Fibroblast of skin of left biceps (primary cell): ENCODE measurements at regions not wholly inside any gene's neighbourhood (a gene's known extent, or its start where the extent isn't known, plus 50 kb on each side); places are given as distances from the start of the nearest gene placed in this dataset.
"Not testable (repeated sequence)": the region's sequence is repeated elsewhere in the genome, so short reads cannot be mapped to it uniquely, and the experiment has no call there.

ENCODE experiments used
- DNase-seq, 2 experiments: peaks; one replicate each; pipeline ENCODE4 v3.0.0-alpha.2; 2013; ENCODE audit warnings: low read depth in 2 of 2

DNA sequence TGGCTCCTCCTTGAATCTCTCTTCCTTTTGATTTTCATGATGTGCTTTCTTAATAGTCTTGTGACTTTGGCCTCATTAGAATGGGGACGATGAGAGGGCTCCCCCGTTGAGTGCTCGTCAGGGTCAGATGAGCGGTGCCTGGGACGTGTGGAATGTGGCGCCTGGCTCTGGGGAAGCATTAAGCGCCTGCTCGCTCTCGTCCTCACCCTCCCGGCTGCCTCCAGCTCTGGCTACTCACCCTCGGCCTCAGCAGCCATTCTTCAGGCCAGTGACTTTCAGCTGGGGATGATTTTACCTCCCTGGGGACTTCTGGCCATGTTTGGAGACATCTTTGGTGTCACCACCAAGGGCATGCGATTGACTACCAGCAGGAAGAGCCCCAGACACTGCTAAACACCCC is 69.7 kb downstream of the RPS6KA4 start:
- DNase-seq: no peak

GRCh38 chr11:64429970-64430369 is 71.0 kb downstream of the RPS6KA4 start:
- no peak for DNase-seq

GRCh38 chr11:64430645-64431044 is 71.7 kb downstream of the RPS6KA4 start:
- no peak for DNase-seq

DNA sequence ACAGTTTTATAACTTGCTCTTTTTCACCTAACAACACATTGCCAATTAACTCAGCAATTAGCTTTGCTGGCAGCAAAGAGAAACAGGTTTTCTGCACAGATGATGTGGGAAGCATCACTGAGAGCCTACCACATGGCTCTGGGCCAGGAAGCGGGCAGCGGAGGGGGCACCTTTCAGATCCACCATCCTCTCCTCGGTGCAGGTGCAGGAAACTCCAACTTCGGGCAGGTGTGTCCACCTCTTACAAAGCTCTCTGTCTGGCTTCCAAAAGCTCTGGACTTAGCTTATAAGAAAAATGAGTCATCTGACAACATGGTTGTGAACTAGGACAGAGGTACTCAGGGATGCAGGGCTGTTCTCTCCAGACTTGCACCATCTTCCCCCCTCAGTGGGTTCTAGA is 77.0 kb downstream of the RPS6KA4 start:
- no peak for DNase-seq

DNA sequence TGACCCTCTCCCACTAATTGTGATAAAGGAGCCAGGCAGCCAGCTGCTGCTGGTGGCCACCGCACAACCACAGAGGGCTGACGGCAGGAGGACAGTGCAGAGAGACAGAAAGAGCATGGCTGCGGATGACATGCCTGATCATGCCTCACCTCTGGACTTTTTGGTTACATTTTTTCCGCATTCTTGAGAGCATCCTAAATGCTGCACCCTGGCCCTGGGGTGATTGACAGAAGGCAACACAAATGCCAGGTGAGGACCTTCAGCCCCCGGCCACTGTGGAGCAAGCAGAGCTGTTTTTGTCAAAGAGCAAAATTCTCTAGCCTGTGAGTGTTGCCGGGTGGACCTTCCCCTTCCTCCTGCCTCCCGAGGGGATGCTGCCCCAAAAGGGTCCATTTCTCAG is 78.5 kb downstream of the RPS6KA4 start:
- no peak for DNase-seq

- DNase-seq: no peak
Measured at GRCh38 chr11:64438986-64439771, 80.2 kb downstream of the RPS6KA4 start.

DNA sequence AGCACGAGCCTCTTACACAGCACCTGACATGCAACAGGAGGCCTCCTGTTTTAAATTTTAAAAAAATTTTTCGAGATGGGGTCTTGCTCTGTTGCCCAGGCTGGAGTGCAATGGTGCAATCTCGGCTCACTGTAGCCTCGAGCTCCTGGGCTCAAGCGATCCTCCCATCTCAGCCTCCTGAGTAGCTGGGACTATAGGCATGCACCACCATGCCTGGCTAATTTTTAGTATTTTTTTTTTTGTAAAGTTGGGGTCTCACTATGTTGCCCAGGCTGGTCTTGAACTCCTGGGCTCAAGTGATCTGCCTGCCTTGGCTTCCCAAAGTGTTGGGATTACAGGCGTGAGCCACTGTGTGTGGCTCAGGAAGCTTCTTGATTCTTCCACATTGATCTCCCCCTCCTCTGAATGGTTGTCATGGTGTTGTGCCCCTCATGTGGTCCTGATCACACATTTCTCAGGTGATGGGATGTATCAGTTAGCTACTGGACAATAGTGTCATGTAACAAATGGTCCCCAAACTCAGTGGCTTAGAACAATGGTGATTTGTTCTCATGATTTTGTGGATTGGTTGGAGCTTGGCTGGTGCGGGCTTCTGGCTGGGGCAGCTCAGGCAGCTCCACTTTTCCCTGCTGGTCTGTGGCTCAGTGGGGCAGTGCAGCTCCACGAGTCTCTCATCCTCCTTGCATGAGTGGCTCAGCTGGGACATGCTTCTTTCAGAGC is 81.0 kb downstream of the RPS6KA4 start:
- DNase-seq: not testable (repeated sequence)

DNA sequence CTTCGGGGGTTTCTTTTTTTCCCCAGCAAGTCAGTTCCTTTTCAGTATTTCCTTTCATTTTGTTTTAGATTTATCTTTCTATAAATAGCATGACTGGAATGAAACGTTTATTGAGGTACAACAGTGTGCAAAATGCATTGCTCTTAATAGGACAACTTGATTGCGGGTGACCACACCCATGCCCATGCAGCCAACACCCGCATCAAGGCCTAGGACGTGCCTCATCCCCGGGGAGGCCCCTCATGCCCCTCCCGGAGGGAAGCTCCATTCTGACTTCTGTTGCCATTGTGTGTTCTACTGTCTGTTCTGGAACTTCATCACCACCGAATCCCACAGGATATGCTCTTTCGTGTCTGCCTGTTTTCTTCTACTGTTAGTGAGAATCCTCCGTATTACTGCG is 82.2 kb downstream of the RPS6KA4 start:
- no peak for DNase-seq

DNA sequence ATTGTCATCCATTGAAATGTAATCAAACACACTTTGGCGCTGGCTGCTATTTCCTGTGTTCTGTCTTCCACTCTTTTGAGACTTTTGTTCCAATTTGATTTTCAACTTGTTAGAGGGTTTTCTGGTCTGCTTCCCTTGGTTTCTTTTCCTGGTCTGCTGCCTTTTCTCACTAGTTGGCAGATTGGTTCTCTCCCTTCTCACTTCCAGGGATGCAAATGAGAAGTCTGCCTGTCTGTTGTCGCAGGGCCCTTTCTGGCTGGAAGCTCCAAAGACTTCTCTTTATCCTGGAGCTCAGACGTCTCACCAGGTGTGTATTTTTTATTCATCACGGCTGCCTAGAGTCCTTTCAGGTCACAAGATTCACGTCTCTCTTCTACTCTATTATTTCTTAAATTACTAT is 84.0 kb downstream of the RPS6KA4 start:
- DNase-seq: no peak

DNA sequence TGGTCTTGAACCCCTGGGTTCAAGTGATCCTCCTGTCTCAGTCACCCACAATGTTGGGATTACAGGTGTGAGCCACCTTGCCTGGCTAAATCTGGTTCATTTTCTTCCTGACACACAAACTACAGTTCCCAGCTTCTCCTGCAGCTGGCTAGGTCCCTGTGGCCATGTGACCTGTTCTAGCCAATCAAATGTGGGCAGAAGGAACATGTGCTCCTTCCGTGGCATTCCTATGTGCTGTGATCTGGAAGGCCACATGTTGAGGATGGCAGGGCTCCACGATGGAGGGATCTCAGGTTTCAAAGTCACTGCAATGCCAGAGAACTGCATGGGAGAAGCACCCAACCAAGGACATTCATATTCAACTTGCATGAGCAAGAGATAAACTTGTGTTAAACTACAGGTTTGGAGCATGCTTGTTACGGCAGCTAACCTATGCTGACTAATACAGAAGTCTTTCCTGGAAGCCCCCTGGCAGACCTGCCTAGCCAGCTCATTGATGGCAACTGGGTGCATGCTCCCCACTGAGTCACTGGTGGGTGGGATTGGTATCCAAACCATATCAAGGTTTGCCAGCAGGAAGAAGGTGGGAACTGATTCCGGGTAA is 86.0 kb downstream of the RPS6KA4 start:
- no peak for DNase-seq

GRCh38 chr11:64445651-64446050 is 86.7 kb downstream of the RPS6KA4 start:
- no peak for DNase-seq

DNA sequence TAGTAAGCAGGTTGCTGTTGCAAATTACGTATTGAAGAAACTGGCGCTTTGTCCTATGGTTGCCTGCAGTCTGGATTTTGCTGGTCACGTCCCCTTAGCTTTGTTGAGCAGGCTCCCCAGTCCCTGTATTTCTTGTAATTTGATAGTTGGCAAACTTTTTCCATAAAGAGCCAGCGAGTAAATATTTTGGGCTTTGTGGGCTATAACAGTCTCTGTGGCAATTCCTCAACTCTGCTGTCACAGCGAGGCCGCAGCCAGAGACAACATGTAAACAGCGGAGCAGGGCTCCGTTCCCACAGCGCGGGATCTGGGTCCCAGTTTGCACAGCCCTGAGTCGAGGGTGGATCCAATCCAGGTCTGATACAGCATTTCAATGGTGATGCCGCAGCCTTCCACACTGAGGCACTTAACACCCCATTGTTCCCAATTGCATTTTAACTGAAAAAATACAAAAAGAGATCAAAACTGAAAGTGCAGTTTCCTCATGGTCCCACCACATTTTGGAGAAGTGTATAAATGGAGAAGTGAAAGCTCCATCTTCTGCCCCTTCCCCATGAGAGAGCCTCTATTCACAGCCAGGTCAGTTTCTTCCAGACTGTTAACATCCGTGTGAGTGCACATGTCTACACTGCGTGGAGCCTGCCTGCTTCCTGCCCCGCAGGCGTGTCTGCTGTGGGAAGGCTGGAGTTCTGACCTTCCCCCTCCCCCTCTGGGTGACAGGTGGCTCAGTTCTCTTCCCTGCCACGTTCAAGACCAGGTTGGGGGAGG is 89.1 kb downstream of the RPS6KA4 start:
- no peak for DNase-seq

DNA sequence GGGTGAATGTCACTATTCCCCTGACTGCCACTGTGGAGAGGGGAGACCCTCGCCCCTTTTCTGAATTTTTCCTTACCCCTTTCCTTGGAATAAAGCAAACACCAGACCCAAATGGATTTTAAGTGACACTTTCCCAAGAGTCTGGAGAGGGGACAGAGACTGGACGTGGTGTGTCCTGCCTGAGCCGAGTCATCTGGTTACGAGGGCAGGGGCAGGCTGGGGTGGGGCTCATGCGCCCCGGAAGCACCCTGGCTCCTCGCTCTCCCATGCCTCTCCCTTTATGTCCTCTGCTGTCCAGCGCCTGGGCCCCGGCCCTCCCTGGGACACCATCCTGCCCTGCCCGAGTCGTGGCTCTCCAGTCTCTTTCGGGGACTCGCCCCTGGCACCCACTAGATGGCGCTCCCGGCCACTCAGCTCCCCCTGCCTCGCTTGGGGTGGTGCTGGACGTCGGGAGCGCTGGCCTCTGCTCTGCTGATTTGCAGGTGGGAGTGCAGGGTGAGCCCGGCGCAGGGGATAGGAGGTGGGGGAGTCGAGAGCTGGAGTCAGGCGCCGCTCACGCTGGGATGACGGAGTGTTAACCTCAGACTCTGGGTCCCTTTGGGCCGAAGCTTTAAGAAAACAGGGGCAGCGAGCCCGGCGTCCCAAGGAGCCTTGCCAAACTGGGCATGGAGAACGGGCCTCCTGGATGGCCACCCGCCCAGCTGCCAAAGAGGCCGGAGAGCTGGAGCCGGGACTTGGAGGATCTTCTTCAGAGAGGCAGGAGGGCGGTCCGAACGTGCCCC is 89.8 kb downstream of the RPS6KA4 start:
- peak in 1 of 2 experiments; percentile 10 for DNase-seq

DNA sequence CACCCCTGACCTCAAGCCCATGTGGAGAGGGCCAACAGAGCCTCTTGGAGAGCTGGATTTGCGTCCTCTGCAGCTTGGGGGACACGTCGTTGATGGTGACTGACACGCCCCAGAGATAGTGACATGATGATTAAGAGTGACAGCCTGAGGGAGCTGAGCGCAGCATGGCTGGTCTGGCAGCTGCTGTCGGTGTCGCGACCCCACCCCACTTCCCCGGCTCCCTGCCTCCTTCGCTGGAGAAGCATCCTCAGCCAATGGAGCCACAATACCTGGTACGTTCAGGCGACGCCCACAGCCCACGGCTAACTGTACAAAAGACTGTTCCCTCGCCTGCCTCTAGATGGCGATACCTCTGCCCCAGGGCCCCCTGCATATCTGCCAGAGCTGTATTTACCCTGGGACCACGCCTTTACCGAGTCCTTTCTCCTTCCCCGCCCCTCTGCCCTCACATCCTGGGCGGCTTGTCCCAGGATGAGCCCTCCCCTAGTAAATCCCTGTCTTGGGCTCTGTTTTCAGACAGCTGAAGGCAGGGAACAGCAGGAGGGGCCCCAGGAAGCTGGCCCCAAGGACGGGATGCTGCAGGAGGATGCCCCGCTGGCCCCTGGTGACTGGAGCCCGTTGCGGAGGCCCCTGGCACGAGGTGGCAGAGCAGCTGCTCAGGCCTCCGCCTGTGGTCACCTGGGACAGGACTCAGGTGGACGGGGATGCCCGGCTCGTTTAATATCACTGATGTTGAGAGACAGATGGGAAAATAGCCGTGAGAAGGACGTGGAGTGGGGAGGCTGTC is 90.6 kb downstream of the RPS6KA4 start:
- DNase-seq: no peak

DNA sequence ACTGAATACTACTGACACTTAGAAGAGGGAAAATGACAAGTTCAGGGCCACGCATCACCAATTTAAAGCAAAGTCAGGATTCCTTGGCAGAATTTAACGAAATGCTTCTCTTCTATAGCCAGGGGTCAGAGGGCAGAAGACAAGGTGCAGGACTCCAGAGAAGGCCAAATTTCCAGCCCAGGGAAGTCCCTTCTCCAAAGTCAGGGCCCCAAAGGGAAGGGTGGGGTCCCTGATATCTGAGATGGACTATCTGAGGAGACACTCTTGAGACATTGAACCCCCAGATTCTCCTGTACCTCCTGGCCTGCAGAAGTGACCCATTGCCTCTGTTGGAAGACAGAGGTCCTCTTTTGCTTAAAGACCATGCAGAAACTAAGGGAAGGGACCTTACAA is 91.2 kb downstream of the RPS6KA4 start:
- no peak for DNase-seq

DNA sequence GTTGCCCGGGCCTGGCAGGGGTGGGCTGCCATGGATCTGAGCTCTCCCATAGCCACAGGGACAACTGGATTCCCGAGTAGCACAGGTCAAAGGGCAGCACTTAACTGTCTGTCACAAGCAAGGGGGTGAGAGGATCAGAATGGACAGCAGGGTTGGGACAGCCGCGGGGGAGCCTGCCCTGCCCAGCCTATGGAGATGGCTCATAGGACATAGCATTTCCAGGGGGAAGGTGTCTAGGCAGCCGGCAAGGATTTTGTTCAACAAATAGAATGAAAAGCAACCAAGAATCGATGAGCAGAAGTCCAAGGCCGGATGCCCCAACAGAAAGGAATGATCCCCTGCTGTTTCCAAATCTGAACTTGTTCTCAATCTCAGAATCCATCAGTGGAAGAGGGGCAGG is 92.9 kb downstream of the RPS6KA4 start:
- no peak for DNase-seq

DNA sequence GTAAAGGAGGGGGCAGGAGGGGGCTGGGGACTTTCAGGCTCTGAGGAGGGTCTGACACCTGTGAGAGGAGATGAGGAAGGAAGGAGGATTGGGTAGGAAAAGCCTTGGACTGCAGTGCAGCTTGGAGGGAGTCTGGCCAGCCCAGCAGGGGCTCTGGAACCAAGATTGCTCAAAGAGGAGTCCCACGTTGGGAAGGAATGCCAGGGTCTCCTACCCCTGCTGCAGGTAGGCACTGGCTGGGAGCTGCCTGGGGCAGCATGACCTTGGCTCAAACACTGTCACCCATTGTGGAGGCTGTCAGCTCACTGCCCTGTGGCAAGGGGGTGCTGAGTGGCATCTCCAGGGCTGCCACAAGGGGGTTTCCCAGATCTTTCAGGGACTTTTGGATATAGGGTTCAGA is 94.5 kb downstream of the RPS6KA4 start:
- DNase-seq: no peak

GRCh38 chr11:64455456-64456261 is 96.7 kb downstream of the RPS6KA4 start:
- no peak for DNase-seq

GRCh38 chr11:64456509-64457320 is 97.8 kb downstream of the RPS6KA4 start:
- no peak for DNase-seq
